Thoracic aorta (tissue), 2 donors: ENCODE measurements at regions not wholly inside any gene's neighbourhood (a gene's known extent, or its start where the extent isn't known, plus 50 kb on each side); places are given as distances from the start of the nearest gene placed in this dataset.

Experiments used
- ATAC-seq: fragments of 150-250 bp; one replicate; pipeline ENCODE4 v1.8.0; 2017; ENCODE audit warnings: low read depth; ENCODE audit not compliant: insufficient number of reproducible peaks, low FRiP score
- DNase-seq: peaks from one replicate; pipeline ENCODE4 v3.0.0-alpha.2; 2020; ENCODE audit warnings: low spot score
- H3K27ac ChIP-seq, 2 donors: fragments of 200-600 bp; sonication (generic); 1 replicate in 1 of 2; 2 replicates in 1 of 2; pipeline ENCODE4 v1.5.1; 2016; ENCODE audit warnings: mild to moderate bottlenecking in 2 of 2, moderate library complexity in 2 of 2
- H3K27me3 ChIP-seq: fragments of 200-600 bp; sonication (generic); replicated peaks from 2 replicates; pipeline ENCODE4 v1.6.0; 2016; ENCODE audit warnings: mild to moderate bottlenecking; ENCODE audit not compliant: insufficient read depth
- H3K36me3 ChIP-seq: fragments of 200-600 bp; sonication (generic); one replicate; pipeline ENCODE4 v1.5.1; 2016
- H3K4me1 ChIP-seq, 2 donors: fragments of 200-600 bp; sonication (generic); 1 replicate in 1 of 2; 2 replicates in 1 of 2; pipeline versions ENCODE4 v1.5.1 to v1.6.0; 2016; ENCODE audit warnings: low read depth in 2 of 2, mild to moderate bottlenecking in 1 of 2; ENCODE audit not compliant: control insufficient read depth in 1 of 2
- H3K4me3 ChIP-seq: fragments of 200-600 bp; sonication (generic); 2 replicates; pipeline ENCODE4 v1.5.1; 2016; ENCODE audit warnings: mild to moderate bottlenecking
- H3K9me3 ChIP-seq: fragments of 200-600 bp; sonication (generic); 2 replicates; pipeline ENCODE4 v1.5.1; 2016
- CTCF ChIP-seq: fragments of 200-600 bp; sonication (generic); IDR thresholded peaks from one replicate; pipeline ENCODE4 v1.5.1; 2019; ENCODE audit warnings: antibody characterized with exemption

- no peak for TF ChIP-seq CTCF
- no peaks in the 10 kb centered on the region for H3K4me1 ChIP-seq
- H3K36me3 ChIP-seq: no peaks in the 10 kb centered on the region
- H3K27me3 ChIP-seq: no peaks in the 10 kb centered on the region
- DNase-seq: no peak
- H3K27ac ChIP-seq: no peak overlapping the region
- H3K4me3 ChIP-seq: no peak overlapping the region
- no peaks in the 10 kb centered on the region for H3K9me3 ChIP-seq
- ATAC-seq: no peak
Observed at GRCh38 chr12:76646366-76646765, 86.8 kb upstream of the OSBPL8 start.

- DNase-seq: no peak
- Histone ChIP-seq H3K9me3 (no peaks in the 10 kb centered on the region), H3K36me3 (no peaks in the 10 kb centered on the region), H3K4me3 (no peak overlapping the region), H3K4me1 (no peaks in the 10 kb centered on the region), H3K27ac (no peak overlapping the region), H3K27me3 (no peaks in the 10 kb centered on the region)
- ATAC-seq: no peak
- TF ChIP-seq CTCF: no peak
Observed at GRCh38 chr12:76649099-76649498, 89.5 kb upstream of the OSBPL8 start.

- no peak overlapping the region for H3K27ac ChIP-seq
- TF ChIP-seq CTCF: no peak
- no peaks in the 10 kb centered on the region for H3K4me1 ChIP-seq
- no peaks in the 10 kb centered on the region for H3K9me3 ChIP-seq
- ATAC-seq: no peak
- H3K36me3 ChIP-seq: no peaks in the 10 kb centered on the region
- no peaks in the 10 kb centered on the region for H3K27me3 ChIP-seq
- DNase-seq: no peak
- no peak overlapping the region for H3K4me3 ChIP-seq
Observed at GRCh38 chr12:76652402-76652801, 92.8 kb upstream of the OSBPL8 start.

- Histone ChIP-seq H3K27ac (no peak overlapping the region), H3K9me3 (no peaks in the 10 kb centered on the region), H3K4me1 (no peaks in the 10 kb centered on the region), H3K27me3 (no peaks in the 10 kb centered on the region), H3K4me3 (no peak overlapping the region), H3K36me3 (no peaks in the 10 kb centered on the region)
- no peak for DNase-seq
- no peak for ATAC-seq
- no peak for TF ChIP-seq CTCF
Observed at GRCh38 chr12:76653342-76653741, 93.8 kb upstream of the OSBPL8 start.

GRCh38 chr12:76664731-76665130 lies 99.2 kb upstream of the ZDHHC17 start:
- H3K4me3 ChIP-seq: no peak overlapping the region
- no peak for DNase-seq
- ATAC-seq: no peak
- H3K36me3 ChIP-seq: no peaks in the 10 kb centered on the region
- H3K27me3 ChIP-seq: no peaks in the 10 kb centered on the region
- H3K9me3 ChIP-seq: no peaks in the 10 kb centered on the region
- H3K4me1 ChIP-seq: no peaks in the 10 kb centered on the region
- H3K27ac ChIP-seq: no peak overlapping the region
- TF ChIP-seq CTCF: no peak
